Activated naive CD8-positive, alpha-beta T cell treated with anti-CD3 and anti-CD28 coated beads, Interleukin-2, amount 50 U/mL, for 16 hours (primary cell): ENCODE measurements at regions not wholly inside any gene's neighbourhood (a gene's known extent, or its start where the extent isn't known, plus 50 kb on each side); places are given as distances from the start of the nearest gene placed in this dataset.
"Not testable (repeated sequence)": the region's sequence is repeated elsewhere in the genome, so short reads cannot be mapped to it uniquely, and the experiment has no call there.

Source experiments
- DNase-seq: peaks from one replicate; pipeline ENCODE4 v3.0.0-alpha.2; 2020; ENCODE audit warnings: low read depth, low spot score

- DNase-seq: no peak
Measured at GRCh38 chr15:96042734-96043224, 287.7 kb upstream of the NR2F2 start.

- no peak for DNase-seq
Measured at GRCh38 chr15:96043591-96044171, 286.8 kb upstream of the NR2F2 start.

DNA sequence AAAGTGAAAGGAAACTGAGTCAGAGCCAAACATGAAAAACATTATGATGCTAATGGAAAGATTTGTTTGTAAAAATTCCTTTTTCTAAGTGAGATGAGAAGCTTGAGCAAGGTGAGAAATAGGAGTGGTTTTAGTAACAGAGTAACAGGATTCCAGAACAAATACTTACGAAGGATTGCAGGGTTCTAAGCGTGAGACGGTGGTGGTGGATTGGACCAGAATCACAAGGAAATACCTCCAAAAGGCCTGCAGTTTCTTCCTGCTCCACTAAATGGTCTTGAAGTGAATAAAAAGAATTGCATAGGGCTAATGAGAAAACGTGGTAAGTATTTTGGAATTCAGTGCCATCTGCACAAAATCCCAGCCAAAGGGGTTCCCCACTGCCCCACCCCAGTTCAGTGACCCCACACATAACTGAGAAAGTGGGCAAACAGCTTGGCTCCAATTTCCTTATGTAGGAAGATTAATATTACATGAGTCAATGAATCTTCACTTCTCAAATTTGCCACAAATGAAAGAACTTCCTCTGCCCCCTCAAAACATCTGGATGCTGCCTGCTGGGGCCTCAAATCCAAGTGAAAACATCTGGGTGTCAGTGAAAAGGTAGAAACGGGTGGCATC lies 283.8 kb upstream of the NR2F2 start:
- no peak for DNase-seq

DNA sequence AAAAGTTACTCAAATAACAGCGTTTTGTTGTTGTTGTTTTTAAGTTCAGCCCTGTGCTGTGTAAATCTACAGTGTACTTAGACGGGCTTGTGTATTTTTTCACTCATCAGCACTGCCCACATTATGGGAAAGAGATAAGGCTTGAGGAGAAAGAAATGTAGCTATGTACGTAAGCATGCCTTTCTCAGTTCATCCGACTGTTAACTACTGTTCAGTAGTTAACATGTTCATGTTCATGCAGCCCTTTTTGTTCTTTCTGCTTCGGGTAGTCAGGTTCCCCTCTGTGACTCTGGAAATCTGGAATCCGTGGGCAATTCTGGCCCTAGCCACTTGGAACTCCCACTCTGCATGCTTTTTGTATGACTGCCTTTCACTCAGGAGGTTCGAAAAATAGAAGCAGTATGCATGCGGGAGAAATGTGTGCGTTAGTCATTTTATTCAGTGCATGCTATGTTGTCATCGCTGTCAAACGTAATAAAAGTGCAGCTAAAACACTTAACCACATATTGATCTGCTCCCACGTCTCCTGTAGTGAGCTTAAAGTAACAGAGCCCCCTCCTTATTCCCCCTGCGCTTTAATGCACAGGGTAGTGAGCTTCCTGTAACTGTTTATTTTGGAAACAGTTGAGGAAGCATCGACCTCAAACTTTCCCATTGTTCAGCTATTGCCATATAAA lies 283.1 kb upstream of the NR2F2 start:
- DNase-seq: no peak

GRCh38 chr15:96049323-96049722 lies 281.2 kb upstream of the NR2F2 start:
- no peak for DNase-seq

- DNase-seq: no peak
Measured at GRCh38 chr15:96049766-96050165, 280.7 kb upstream of the NR2F2 start.

DNA sequence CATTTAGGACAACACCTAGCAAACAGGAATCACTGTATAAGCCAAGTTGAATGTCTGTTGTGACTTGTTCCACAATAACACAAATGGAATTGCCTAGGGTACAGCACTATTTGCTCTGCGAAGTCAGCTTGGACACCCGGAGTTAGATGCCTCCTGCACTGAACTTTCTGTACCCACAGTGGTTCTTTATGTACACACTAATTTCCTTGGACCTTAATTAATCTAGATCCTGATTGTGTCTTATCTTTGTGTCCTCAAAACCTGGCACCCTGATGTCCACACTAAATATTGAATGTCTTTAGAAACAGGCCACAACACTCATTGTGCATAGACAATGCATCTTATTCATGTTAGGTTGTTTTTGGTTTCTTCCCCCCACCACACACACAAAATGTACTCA lies 278.9 kb upstream of the NR2F2 start:
- no peak for DNase-seq

GRCh38 chr15:96052154-96052553 lies 278.3 kb upstream of the NR2F2 start:
- no peak for DNase-seq

- no peak for DNase-seq
Measured at GRCh38 chr15:96052572-96053030, 277.9 kb upstream of the NR2F2 start.

GRCh38 chr15:96053031-96053780 lies 277.3 kb upstream of the NR2F2 start:
- DNase-seq: no peak

- no peak for DNase-seq
Measured at GRCh38 chr15:96053781-96054428, 276.6 kb upstream of the NR2F2 start.

- DNase-seq: no peak
Measured at GRCh38 chr15:96054621-96055020, 275.9 kb upstream of the NR2F2 start.

DNA sequence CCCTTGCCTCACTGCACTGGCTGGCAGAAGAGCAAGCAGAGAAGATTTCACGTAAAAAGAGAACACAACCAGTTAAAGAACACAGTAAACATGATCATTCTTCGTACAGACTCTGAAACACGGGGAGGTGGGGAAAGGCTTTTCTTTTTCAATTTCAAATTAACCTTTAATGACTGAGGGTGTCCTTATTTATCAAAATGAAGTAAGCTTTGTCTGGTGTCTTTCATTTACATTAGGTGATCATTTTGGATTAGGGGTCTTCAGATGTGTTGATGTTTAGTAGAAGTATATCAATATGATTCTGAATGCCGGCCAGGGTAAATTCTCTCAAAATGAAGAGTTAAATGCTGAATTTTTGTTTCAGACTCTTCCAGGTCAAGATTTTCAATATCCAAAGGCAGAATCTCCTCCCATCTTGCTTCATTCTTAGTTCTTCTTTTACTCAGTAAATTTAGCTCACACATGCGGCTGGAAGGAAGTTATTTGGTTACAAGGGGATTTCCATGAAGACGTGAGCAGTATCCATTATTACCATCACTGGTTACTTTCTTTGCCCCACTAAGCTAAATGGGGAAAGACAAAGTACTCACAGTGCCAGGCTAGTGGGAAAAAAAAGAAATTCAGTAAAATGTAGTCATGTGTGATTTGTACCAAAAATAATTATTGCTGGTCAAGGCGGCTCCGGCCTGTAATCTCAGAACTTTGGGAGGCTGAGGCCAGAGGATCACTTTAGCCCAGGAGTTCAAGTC lies 272.2 kb upstream of the NR2F2 start:
- DNase-seq: no peak

DNA sequence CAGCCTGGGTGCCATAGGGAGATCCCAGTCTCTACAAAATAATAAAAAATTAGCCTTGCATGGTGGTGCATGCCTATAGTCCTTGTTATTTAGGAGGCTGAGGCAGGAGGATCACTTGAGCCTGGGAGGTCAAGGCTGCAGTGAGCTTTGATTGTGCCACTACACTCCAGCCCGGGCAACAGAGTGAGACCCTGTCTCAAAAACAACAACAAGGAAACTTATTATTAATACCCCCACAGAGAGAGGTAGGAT lies 271.7 kb upstream of the NR2F2 start:
- DNase-seq: not testable (repeated sequence)

GRCh38 chr15:96060591-96060990 lies 269.9 kb upstream of the NR2F2 start:
- not testable (repeated sequence) for DNase-seq

DNA sequence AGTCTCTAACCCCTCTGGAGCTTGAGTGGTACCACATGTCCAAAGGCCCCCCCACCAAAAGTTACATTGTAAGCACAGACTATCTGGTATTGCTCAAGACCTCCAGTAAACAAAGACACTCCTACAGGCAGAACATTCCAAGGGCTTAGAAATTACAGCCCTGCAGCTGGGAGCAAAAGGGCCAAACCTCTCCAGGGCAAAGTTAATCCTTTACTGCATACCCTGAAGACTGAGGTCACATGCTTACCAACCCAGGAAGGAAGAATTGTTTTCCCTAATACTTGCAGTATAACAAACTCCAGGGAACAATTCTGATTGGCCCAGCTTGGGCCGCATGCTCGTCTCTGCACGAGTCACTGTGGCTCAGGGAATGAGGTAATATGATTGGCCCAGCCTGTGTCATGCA lies 266.1 kb upstream of the NR2F2 start:
- DNase-seq: no peak

GRCh38 chr15:96066126-96066525 lies 264.4 kb upstream of the NR2F2 start:
- DNase-seq: no peak

DNA sequence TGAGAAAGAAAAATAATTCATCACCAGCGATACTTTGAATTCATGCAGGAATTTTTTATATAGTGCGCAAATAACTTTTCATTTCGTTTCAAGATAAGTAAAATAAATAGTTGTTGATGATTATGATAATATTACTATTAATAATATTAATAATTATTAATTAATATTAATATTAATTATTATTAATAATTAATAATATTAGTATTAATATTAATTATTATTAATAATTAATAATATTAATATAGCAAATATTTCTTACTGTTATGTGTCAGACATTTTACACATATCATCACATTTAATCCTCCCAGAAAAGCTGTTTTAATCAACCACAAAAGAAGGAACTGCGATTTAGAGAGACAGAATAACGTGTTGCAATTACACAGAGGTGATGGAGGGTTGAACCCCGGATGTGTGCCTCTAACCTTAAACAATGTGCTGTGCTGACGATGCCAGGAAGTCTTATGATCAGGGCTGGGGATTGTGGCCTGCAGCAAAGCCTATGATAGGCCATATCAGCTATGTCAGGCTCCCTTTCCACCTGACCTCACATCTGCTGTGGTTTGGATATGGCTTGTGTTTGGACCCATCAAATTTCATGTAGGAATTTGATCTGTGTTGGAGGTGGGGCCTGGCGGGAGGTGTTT lies 263.5 kb upstream of the NR2F2 start:
- DNase-seq: no peak

DNA sequence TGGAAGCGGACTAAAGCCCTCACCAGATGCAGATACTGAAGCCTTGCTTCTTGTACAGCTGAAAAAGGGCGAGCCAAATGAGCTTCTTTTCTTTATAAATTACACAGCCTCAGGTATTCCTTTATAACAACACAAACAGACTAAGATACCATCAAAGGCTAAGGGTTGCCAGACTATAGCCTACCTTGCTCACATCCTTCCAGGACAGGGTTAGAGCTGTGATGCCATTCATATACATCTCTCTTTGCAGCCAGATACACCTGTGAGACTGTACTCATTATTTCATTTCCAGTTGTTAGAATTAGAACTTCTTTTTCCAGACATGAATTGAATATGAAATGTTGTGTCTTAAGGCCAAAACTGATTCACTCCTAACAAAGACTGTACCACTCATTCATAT lies 262.8 kb upstream of the NR2F2 start:
- DNase-seq: no peak

DNA sequence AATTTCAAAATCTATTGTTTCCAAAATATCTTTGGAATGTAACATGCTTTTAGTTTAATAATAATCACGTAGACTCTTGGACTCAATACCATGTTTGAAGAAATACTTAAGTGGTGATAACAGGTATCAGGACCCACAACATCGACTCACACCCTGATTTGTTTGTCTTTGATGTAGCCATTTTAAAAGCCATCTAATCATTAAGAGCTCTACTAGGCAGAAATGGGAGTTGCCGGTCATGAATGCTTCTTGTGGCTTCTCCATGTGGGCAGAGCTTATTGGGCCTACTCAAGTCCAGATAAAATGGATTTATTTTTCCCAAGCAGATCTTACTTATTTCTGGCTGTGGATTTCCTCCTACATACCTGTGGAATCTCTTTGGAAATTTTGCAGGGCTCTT lies 261.6 kb upstream of the NR2F2 start:
- DNase-seq: no peak

DNA sequence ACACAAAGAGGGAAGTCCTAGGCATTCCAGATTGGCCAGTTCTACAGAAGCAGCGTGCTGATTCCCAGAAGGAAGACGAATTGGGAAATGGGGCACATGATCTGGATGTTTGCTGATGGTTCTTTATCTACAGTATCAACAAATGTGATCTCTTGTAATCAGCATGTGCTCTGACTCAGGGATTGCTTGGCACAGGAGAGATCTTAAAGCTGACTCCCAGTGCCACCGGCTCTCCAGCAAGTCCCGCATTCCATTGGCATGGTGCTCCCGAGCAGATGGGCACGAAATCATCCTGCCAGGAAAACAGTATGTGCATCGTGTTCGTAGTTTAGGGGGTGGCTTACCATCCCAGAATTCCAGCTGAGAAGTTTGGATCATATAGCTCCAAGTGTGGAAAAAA lies 259.9 kb upstream of the NR2F2 start:
- no peak for DNase-seq
